Loucy (cell line): ENCODE measurements at regions not wholly inside any gene's neighbourhood (a gene's known extent, or its start where the extent isn't known, plus 50 kb on each side); places are given as distances from the start of the nearest gene placed in this dataset.
A peak's percentile ranks its signal among the peaks of the same experiment; 100 is the strongest.

ENCODE experiments used
- H2AFZ ChIP-seq: fragments of 200-600 bp; sonication (generic); 2 replicates; pipeline ENCODE4 v1.6.0; 2016; ENCODE audit warnings: antibody characterized with exemption, mild to moderate bottlenecking, low read length, moderate library complexity
- H3F3A ChIP-seq: fragments of 200-600 bp; 2 replicates; pipeline ENCODE4 v1.6.0; 2016; ENCODE audit warnings: antibody characterized with exemption, low read depth, mild to moderate bottlenecking
- H3K27me3 ChIP-seq: fragments of 200-600 bp; sonication (generic); 2 replicates; pipeline ENCODE4 v1.6.1; 2014; ENCODE audit warnings: low read length, mild to moderate bottlenecking; ENCODE audit not compliant: insufficient read depth, poor library complexity, severe bottlenecking
- H3K36me3 ChIP-seq: fragments of 200-600 bp; sonication (generic); 2 replicates; pipeline ENCODE4 v1.6.1; 2016; ENCODE audit warnings: low read length; ENCODE audit not compliant: insufficient read depth
- H3K4me1 ChIP-seq: fragments of 200-600 bp; sonication (generic); 2 replicates; pipeline ENCODE4 v1.5.1; 2014; ENCODE audit warnings: low read length, mild to moderate bottlenecking; ENCODE audit not compliant: insufficient read depth, poor library complexity, severe bottlenecking
- H3K4me2 ChIP-seq: fragments of 200-600 bp; sonication (generic); 2 replicates; pipeline ENCODE4 v1.6.0; 2014; ENCODE audit warnings: antibody characterized with exemption, low read length, low read depth, mild to moderate bottlenecking; ENCODE audit not compliant: poor library complexity, severe bottlenecking
- H3K4me3 ChIP-seq: fragments of 200-600 bp; sonication (generic); 2 replicates; pipeline ENCODE4 v1.5.1; 2014; ENCODE audit warnings: low read length, mild to moderate bottlenecking, mixed read lengths; ENCODE audit not compliant: poor library complexity, severe bottlenecking
- H3K79me2 ChIP-seq: fragments of 200-600 bp; sonication (generic); 2 replicates; pipeline ENCODE4 v1.6.1; 2014; ENCODE audit warnings: low read length; ENCODE audit not compliant: insufficient read depth
- H3K9ac ChIP-seq: fragments of 200-600 bp; sonication (generic); 2 replicates; pipeline ENCODE4 v1.6.0; 2014; ENCODE audit warnings: mild to moderate bottlenecking, low read depth, low read length, moderate library complexity; ENCODE audit not compliant: poor library complexity, severe bottlenecking
- H3K9me2 ChIP-seq: fragments of 200-600 bp; sonication (generic); replicated peaks from 2 replicates; pipeline ENCODE4 v1.6.1; 2016; ENCODE audit warnings: low read depth, low read length, mixed read lengths
- H3K9me3 ChIP-seq: fragments of 200-600 bp; sonication (generic); 2 replicates; pipeline ENCODE4 v1.6.1; 2014; ENCODE audit warnings: mild to moderate bottlenecking, antibody characterized with exemption, low read length, low read depth; ENCODE audit not compliant: insufficient read depth
- H4K20me1 ChIP-seq: fragments of 200-600 bp; sonication (generic); 2 replicates; pipeline ENCODE4 v1.6.0; 2014; ENCODE audit warnings: antibody characterized with exemption, low read length, mild to moderate bottlenecking; ENCODE audit not compliant: insufficient read depth, poor library complexity, severe bottlenecking
- EZH2phosphoT487 ChIP-seq: fragments of 200-600 bp; IDR thresholded peaks from 2 replicates; pipeline ENCODE4 v1.6.1; 2018; ENCODE audit warnings: antibody characterized with exemption, mild to moderate bottlenecking, moderate library complexity, borderline replicate concordance
- TF ChIP-seq, protein P1 (sequence below): fragments of 200-600 bp; sonication (generic); conservative IDR thresholded peaks from 2 replicates; pipeline ENCODE4 v1.5.1; 2014; ENCODE audit warnings: mild to moderate bottlenecking, antibody characterized with exemption, low read length

DNA sequence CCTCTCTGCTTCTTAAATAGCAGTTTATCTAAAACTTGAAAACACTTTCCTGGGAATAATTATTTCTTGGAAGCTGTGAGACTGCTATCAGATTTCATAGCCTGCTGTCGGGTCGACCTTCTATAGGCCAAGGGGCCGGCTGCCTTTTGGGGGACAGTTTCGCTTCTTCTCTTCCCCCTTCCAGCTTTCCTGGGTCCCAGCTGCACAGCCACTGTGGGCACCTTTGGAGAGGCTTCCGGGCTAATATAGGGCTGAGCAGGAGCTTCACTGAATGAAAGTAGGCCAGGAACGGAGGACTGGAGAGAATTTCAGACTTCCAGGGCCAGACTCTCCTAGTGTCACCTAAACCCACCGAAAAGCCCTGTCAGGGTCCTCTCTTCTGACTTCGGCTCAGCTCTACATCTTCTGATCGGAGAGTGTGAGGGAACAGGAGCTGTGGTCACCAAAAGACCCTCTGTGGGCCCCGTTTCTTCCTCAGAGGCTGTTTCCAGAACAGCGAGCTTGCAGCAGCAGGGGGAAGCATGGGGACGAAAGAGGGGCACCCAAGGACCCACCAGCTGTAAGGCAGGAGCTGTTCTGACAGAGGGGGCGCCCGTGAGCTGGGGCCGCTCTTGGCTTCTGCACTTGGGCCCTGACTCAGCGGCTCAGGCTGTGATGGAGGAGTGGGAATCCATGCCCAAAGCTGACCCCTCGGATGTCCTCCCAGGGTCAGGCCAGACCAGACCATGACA lies 620.6 kb downstream of the BCOR start:
- no peaks in the 10 kb centered on the region for H3K9me3 ChIP-seq
- H4K20me1 ChIP-seq, result no peaks in the 10 kb centered on the region
- no peaks in the 10 kb centered on the region for H3K27me3 ChIP-seq
- H3K9ac ChIP-seq, result peak overlapping the region; percentile 69
- peak overlapping the region; percentile 72 for H3K4me2 ChIP-seq
- TF ChIP-seq EZH2phosphoT487, result no peak
- TF ChIP-seq, protein P1, sequence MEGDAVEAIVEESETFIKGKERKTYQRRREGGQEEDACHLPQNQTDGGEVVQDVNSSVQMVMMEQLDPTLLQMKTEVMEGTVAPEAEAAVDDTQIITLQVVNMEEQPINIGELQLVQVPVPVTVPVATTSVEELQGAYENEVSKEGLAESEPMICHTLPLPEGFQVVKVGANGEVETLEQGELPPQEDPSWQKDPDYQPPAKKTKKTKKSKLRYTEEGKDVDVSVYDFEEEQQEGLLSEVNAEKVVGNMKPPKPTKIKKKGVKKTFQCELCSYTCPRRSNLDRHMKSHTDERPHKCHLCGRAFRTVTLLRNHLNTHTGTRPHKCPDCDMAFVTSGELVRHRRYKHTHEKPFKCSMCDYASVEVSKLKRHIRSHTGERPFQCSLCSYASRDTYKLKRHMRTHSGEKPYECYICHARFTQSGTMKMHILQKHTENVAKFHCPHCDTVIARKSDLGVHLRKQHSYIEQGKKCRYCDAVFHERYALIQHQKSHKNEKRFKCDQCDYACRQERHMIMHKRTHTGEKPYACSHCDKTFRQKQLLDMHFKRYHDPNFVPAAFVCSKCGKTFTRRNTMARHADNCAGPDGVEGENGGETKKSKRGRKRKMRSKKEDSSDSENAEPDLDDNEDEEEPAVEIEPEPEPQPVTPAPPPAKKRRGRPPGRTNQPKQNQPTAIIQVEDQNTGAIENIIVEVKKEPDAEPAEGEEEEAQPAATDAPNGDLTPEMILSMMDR, result peak; percentile 51
- H3F3A ChIP-seq, result no peaks in the 10 kb centered on the region
- no peaks in the 10 kb centered on the region for H3K36me3 ChIP-seq
- no peaks in the 10 kb centered on the region for H3K79me2 ChIP-seq
- H3K4me3 ChIP-seq, result no peak overlapping the region
- peak overlapping the region; percentile 52; the same call in 1 of the 2 replicates for H2AFZ ChIP-seq
- H3K9me2 ChIP-seq, result no peaks in the 10 kb centered on the region
- H3K4me1 ChIP-seq, result peaks cover 24% of the 10 kb centered on the region

DNA sequence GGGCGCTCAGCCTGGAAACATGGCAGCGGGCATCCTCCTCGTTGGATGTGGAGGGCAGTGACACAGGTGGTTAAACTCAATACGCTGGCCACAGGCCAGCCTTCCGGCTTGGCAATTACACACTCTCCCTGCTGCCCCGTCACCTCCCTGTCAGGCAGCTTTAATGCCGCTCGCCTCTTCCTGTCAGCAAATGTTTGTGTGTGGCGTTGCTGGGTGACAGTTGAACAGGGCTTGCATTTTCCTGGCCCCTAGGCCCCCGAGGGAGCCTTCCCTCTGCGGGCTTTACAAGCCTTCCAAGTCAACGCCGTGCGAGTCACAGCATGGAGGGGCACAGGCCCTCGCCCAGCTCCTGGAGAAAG lies 620.0 kb downstream of the BCOR start:
- Histone ChIP-seq H3K4me3 (peak overlapping the region; percentile 35), H3K9me2 (no peaks in the 10 kb centered on the region), H3K4me1 (peaks cover 24% of the 10 kb centered on the region), H2AFZ (peak overlapping the region; percentile 52; the same call in 1 of the 2 replicates), H3K36me3 (no peaks in the 10 kb centered on the region), H3F3A (no peaks in the 10 kb centered on the region), H3K9me3 (no peaks in the 10 kb centered on the region), H3K9ac (peak overlapping the region; percentile 69), H4K20me1 (no peaks in the 10 kb centered on the region), H3K27me3 (no peaks in the 10 kb centered on the region), H3K79me2 (no peaks in the 10 kb centered on the region), H3K4me2 (peak overlapping the region; percentile 72)
- TF ChIP-seq, protein P1, result no peak
- TF ChIP-seq EZH2phosphoT487, result no peak

DNA sequence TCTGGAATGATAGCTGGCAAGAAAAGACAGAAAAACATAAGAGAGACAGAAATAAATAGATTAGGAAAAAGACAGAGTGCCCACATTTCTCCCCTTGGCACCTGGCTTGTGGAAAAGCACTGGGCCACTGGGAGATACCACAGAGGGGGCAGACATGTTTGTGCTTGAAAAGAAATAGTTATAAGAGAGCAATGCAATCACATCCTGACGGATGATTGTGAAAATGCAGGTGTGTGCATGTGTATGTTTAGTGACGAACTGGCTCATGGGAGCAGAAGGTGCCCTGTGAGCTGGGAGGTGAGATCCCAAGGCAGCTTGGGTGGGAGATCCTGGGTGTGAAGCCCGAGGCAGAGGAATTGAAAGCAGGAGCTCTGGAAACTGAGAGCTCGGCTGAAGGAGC lies 617.9 kb downstream of the BCOR start:
- Histone ChIP-seq H3K79me2 (no peaks in the 10 kb centered on the region), H3K4me1 (peaks cover 22% of the 10 kb centered on the region), H3K9me3 (no peaks in the 10 kb centered on the region), H3K36me3 (no peaks in the 10 kb centered on the region), H3K9me2 (no peaks in the 10 kb centered on the region), H3K4me2 (no peak overlapping the region), H3K27me3 (no peaks in the 10 kb centered on the region), H4K20me1 (no peaks in the 10 kb centered on the region), H3F3A (no peaks in the 10 kb centered on the region), H3K9ac (no peak overlapping the region), H2AFZ (no peak overlapping the region), H3K4me3 (no peak overlapping the region)
- no peak for TF ChIP-seq EZH2phosphoT487
- TF ChIP-seq, protein P1, result no peak
